K562 (cell line): ENCODE measurements at regions not wholly inside any gene's neighbourhood (a gene's known extent, or its start where the extent isn't known, plus 50 kb on each side); places are given as distances from the start of the nearest gene placed in this dataset.

ENCODE experiments used
- ATAC-seq: fragments of 200-7000 bp; cut with Tn5 transposase; 3 replicates; pipeline ENCODE4 v1.9.1; 2020; ENCODE audit warnings: moderate library complexity
- BruUV-seq: library from RNA; stranded (reverse); fragments of 400-500 nt; replicated peaks from 2 replicates; lab custom pipeline; 2021; lab: Mats Ljungman, UMichigan
- CTCF ChIA-PET: fragments of 300-600 bp; formaldehyde crosslinking; extraction: SDS; loops from one replicate; lab custom pipeline; 2021; ENCODE audit warnings: low intra/inter-chr PET ratio; lab: Yijun Ruan, JAX
- POLR2A ChIA-PET: fragments of 300-600, 350-650 bp; sonication (Branson Sonifier 250); formaldehyde crosslinking; extraction: SDS; loops from one replicate; lab custom pipeline; 2021; ENCODE audit warnings: antibody characterized with exemption, inconsistent platforms; lab: Yijun Ruan, JAX
- DNase-seq, 4 experiments: peaks; one replicate each; pipeline versions ENCODE4 v3.0.0 to v3.0.0-alpha.2; 2011 to 2018; ENCODE audit warnings: low spot score in 3 of 4, mixed read lengths in 3 of 4; ENCODE audit errors: extremely low read depth in 1 of 4
- FAIRE-seq: peaks from 2 replicates; lab custom pipeline; 2011; peaks lifted over from hg19 to GRCh38; lab: Jason Lieb, UNC
- H2AFZ ChIP-seq: 2 replicates; pipeline ENCODE4 v1.6.0; 2011; ENCODE audit warnings: low read depth, low read length, control low read depth, inconsistent platforms
- H3K27ac ChIP-seq: fragments of 200-600 bp; 3 replicates; pipeline ENCODE4 v1.8.0; 2011; ENCODE audit warnings: low read depth, mild to moderate bottlenecking, control low read depth, inconsistent platforms, low read length, moderate library complexity, mixed read lengths; ENCODE audit errors: extremely low read depth
- H3K27me3 ChIP-seq, 2 experiments: fragments of 300-600 bp in 1 of 2; 2 replicates in 1 of 2; 3 replicates in 1 of 2; pipeline versions ENCODE4 v1.6.0 to v1.8.0; 2011; ENCODE audit warnings: inconsistent platforms in 2 of 2, low read length in 2 of 2, mild to moderate bottlenecking in 1 of 2, mixed read lengths in 1 of 2, moderate library complexity in 1 of 2; ENCODE audit not compliant: control insufficient read depth in 2 of 2, insufficient read depth in 2 of 2
- H3K36me3 ChIP-seq: fragments of 300-600 bp; 3 replicates; pipeline ENCODE4 v1.8.0; 2011; ENCODE audit warnings: mild to moderate bottlenecking, low read length, inconsistent platforms; ENCODE audit not compliant: control insufficient read depth, insufficient read depth
- H3K4me1 ChIP-seq, 2 experiments: fragments of 200-600 bp in 1 of 2; replicated peaks in 1 of 2; 2 replicates in 1 of 2; 3 replicates in 1 of 2; pipeline versions ENCODE4 v1.5.1 to v1.8.0; 2011; ENCODE audit warnings: inconsistent platforms in 2 of 2, low read length in 2 of 2, mild to moderate bottlenecking in 1 of 2, mixed read lengths in 1 of 2, moderate library complexity in 1 of 2; ENCODE audit not compliant: control insufficient read depth in 2 of 2, insufficient read depth in 2 of 2
- H3K4me2 ChIP-seq: 2 replicates; pipeline ENCODE4 v1.6.1; 2011; ENCODE audit warnings: low read length, control low read depth, inconsistent platforms, mixed read lengths; ENCODE audit not compliant: insufficient read depth
- H3K4me3 ChIP-seq: fragments of 200-600 bp; sonication (generic), shearing (Covaris generic); 2 replicates; pipeline ENCODE4 v1.5.1; 2016; ENCODE audit warnings: control low read depth, inconsistent platforms
- H3K79me2 ChIP-seq: fragments of 200-600 bp; 3 replicates; pipeline ENCODE4 v1.8.0; 2011; ENCODE audit warnings: low read length, inconsistent platforms; ENCODE audit not compliant: control insufficient read depth, insufficient read depth
- H3K9ac ChIP-seq, 2 experiments: 2 replicates each; pipeline versions ENCODE4 v1.6.0 to v1.6.1; 2011; ENCODE audit warnings: low read depth in 2 of 2, low read length in 2 of 2, control low read depth in 1 of 2, inconsistent platforms in 1 of 2, mild to moderate bottlenecking in 1 of 2, mixed read lengths in 1 of 2; ENCODE audit not compliant: insufficient read depth in 1 of 2
- H3K9me1 ChIP-seq: one replicate; pipeline ENCODE4 v1.6.0; 2011; ENCODE audit warnings: inconsistent platforms, mild to moderate bottlenecking, low read length, moderate library complexity; ENCODE audit not compliant: control insufficient read depth, insufficient read depth
- H3K9me3 ChIP-seq: replicated peaks from 2 replicates; pipeline ENCODE4 v1.5.1; 2011; ENCODE audit warnings: low read depth, low read length, inconsistent platforms; ENCODE audit not compliant: control insufficient read depth, insufficient read depth
- H4K20me1 ChIP-seq: replicated peaks from 2 replicates; pipeline ENCODE4 v1.6.1; 2011; ENCODE audit warnings: low read length, inconsistent platforms, mixed read lengths; ENCODE audit not compliant: control insufficient read depth, insufficient read depth
- ATF7 ChIP-seq: fragments of 450-650 bp; IDR thresholded peaks from 2 replicates; pipeline ENCODE4 v1.7.1; 2014; ENCODE audit warnings: mild to moderate bottlenecking, moderate library complexity
- ETV5 ChIP-seq: sonication (generic); formaldehyde crosslinking; IDR thresholded peaks from 2 replicates; pipeline ENCODE4 v1.4.0; 2020; ENCODE audit warnings: low read depth, mild to moderate bottlenecking, missing genetic modification reagents
- GATAD2A ChIP-seq: fragments of 450-650 bp; IDR thresholded peaks from 2 replicates; pipeline ENCODE4 v1.6.1; 2017
- HMGN3 ChIP-seq: IDR thresholded peaks from 2 replicates; pipeline ENCODE4 v1.6.1; 2011; ENCODE audit warnings: borderline replicate concordance, low read depth, mild to moderate bottlenecking, mixed read lengths, low read length; ENCODE audit not compliant: insufficient read length; ENCODE audit errors: extremely low read depth
- MCM7 ChIP-seq, 2 experiments: fragments of 450-650 bp; IDR thresholded peaks; 2 replicates each; pipeline ENCODE4 v1.6.1; 2016 to 2018
- MYC ChIP-seq, 2 experiments: fragments of 250-450 bp in 1 of 2; sonication (Bioruptor Pico) in 1 of 2; IDR thresholded peaks; 2 replicates each; pipeline versions ENCODE4 v1.5.1 to v1.6.1; 2012 to 2021; ENCODE audit warnings: low read depth in 2 of 2, borderline replicate concordance in 1 of 2, improper control_type of control experiment in 1 of 2, low read length in 1 of 2, mild to moderate bottlenecking in 1 of 2, moderate library complexity in 1 of 2
- NFE2L1 ChIP-seq: fragments of 450-650 bp; IDR thresholded peaks from 2 replicates; pipeline ENCODE4 v1.6.1; 2016; ENCODE audit warnings: missing genetic modification characterization, low read depth, mild to moderate bottlenecking, missing compliant biosample characterization, moderate library complexity, borderline replicate concordance
- NR0B1 ChIP-seq: fragments of 450-650 bp; IDR thresholded peaks from one replicate; pipeline ENCODE4 v1.6.1; 2018; ENCODE audit warnings: mild to moderate bottlenecking, moderate library complexity; ENCODE audit not compliant: partially characterized antibody
- SNIP1 ChIP-seq: fragments of 450-650 bp; IDR thresholded peaks from 2 replicates; pipeline ENCODE4 v1.7.1; 2017; ENCODE audit warnings: low read depth, mild to moderate bottlenecking
- TSHZ1 ChIP-seq: fragments of 250-450 bp; sonication (Bioruptor Pico); IDR thresholded peaks from 2 replicates; pipeline ENCODE4 v1.4.0; 2020; ENCODE audit warnings: mild to moderate bottlenecking, moderate library complexity
- U2AF1 ChIP-seq: fragments of 200-400 bp; formaldehyde crosslinking; optimal IDR thresholded peaks from 2 replicates; pipeline ENCODE3; 2017; ENCODE audit warnings: mild to moderate bottlenecking, low read depth, low read length, moderate library complexity
- ZBTB17 ChIP-seq: fragments of 450-650 bp; formaldehyde crosslinking; IDR thresholded peaks from 2 replicates; pipeline ENCODE4 v1.4.0; 2020; ENCODE audit warnings: mild to moderate bottlenecking
- ZKSCAN3 ChIP-seq: fragments of 250-450 bp; sonication (Bioruptor Pico); IDR thresholded peaks from 2 replicates; pipeline ENCODE4 v1.4.0; 2020
- ZNF707 ChIP-seq: fragments of 250-450 bp; sonication (Bioruptor Pico); conservative IDR thresholded peaks from 2 replicates; pipeline ENCODE4 v1.8.0; 2022; ENCODE audit warnings: inconsistent platforms, mild to moderate bottlenecking, moderate library complexity
- WGBS: fragments of 100-300 bp; shearing (Covaris generic); methylation state at CpG from one replicate; pipeline ENCODE4 v1.1.6; 2016; ENCODE audit warnings: low coverage, mixed read lengths; ENCODE audit not compliant: insufficient coverage; ENCODE audit errors: missing lambda C conversion rate; 5-methylcytosine and 5-hydroxymethylcytosine counted together
- in situ Hi-C: fragments of 300-500 bp; cut with MboI; formaldehyde crosslinking; loops from 4 replicates; pipeline ENCODE4 v1.15.0; 2018; ENCODE audit warnings: inconsistent platforms, mixed read lengths
- intact Hi-C: fragments of 100-400 bp; cut with micrococcal nuclease; formaldehyde crosslinking; loops from 2 replicates; pipeline ENCODE4 v1.14.2; 2022

- no peaks in the 10 kb centered on the region for H3K79me2 ChIP-seq
- H3K4me3 ChIP-seq: no peak overlapping the region
- TF ChIP-seq MYC (IDR thresholded peaks at IDR 0.05; ENCODE audit: low read depth, low read length) (no peak), MYC (CRISPR knock-in tag; IDR thresholded peaks at IDR 0.05; ENCODE audit: borderline replicate concordance, low read depth) (no peak), GATAD2A (no peak), U2AF1 (no peak), NFE2L1 (tag) (no peak), SNIP1 (no peak), ZBTB17 (CRISPR knock-in tag) (no peak), ZNF707 (CRISPR knock-in tag) (no peak), ZKSCAN3 (CRISPR knock-in tag) (no peak), MCM7 (IDR thresholded peaks at IDR 0.05) (no peak), ETV5 (CRISPR knock-in tag) (no peak), NR0B1 (no peak), ATF7 (no peak), HMGN3 (no peak), TSHZ1 (CRISPR knock-in tag) (no peak)
- no peaks in the 10 kb centered on the region for H3K4me1 ChIP-seq
- H3K9me3 ChIP-seq: no peaks in the 10 kb centered on the region; the same call in 1 of the 2 replicates
- no peak overlapping the region for H3K4me2 ChIP-seq
- intact Hi-C loops (no loop called here), in situ Hi-C loops (no loop called here)
- no TSS peak for BruUV-seq
- H2AFZ ChIP-seq: no peak overlapping the region
- no peaks in the 10 kb centered on the region for H3K36me3 ChIP-seq
- H3K27me3 ChIP-seq: no peaks in the 10 kb centered on the region
- no peak overlapping the region for H3K27ac ChIP-seq
- ChIA-PET CTCF (no interaction called here), POLR2A (no interaction called here)
- ATAC-seq (no peak), DNase-seq (no peak), FAIRE-seq (no peak)
- no CpG with 5 or more reads among the region's 1 CpG for WGBS
- no peak overlapping the region for H3K9ac ChIP-seq
- H3K9me1 ChIP-seq: no peaks in the 10 kb centered on the region
- no peaks in the 10 kb centered on the region for H4K20me1 ChIP-seq
Observed at GRCh38 chr6:80967609-80968008, 784.9 kb downstream of the TENT5A start.
